ENCODE measurements at regions not wholly inside any gene's neighbourhood (a gene's known extent, or its start where the extent isn't known, plus 50 kb on each side); places are given as distances from the start of the nearest gene placed in this dataset.

- Histone ChIP-seq H3K9ac (no peak overlapping the region), H3K27ac (no peak overlapping the region), H3K4me1 (no peaks in the 10 kb centered on the region), H3K4me3 (no peak overlapping the region), H4K20me1 (no peaks in the 10 kb centered on the region), H3K36me3 (no peaks in the 10 kb centered on the region), H3K27me3 (no peaks in the 10 kb centered on the region), H3K9me3 (replicated peaks in 1 of 11) (no peaks in the 10 kb centered on the region), H3K4me2 (no peak overlapping the region)
- TF ChIP-seq Cebpa-rat (IDR thresholded peaks at IDR 0.05), result no peak
These were observed 102.9 kb downstream of the ISL1 start for GRCh38 chr5:51486158-51486557.

- TF ChIP-seq Cebpa-rat (IDR thresholded peaks at IDR 0.05), result no peak
- no peak overlapping the region for H3K4me2 ChIP-seq
- H3K9ac ChIP-seq, result no peak overlapping the region
These were observed 104.7 kb downstream of the ISL1 start for GRCh38 chr5:51487952-51488351.

GRCh38 chr5:51488803-51489642 lies 105.8 kb downstream of the ISL1 start:
- no peak overlapping the region for H3K27ac ChIP-seq

More at GRCh38 chr5:51487952-51488351, 104.7 kb downstream of the ISL1 start:
- Histone ChIP-seq H3K36me3 (no peaks in the 10 kb centered on the region), H3K27ac (no peak overlapping the region), H4K20me1 (no peaks in the 10 kb centered on the region), H3K9me3 (replicated peaks in 1 of 11) (no peaks in the 10 kb centered on the region), H3K4me1 (no peaks in the 10 kb centered on the region), H3K4me3 (no peak overlapping the region), H3K27me3 (no peaks in the 10 kb centered on the region)

GRCh38 chr5:51494821-51495220 lies 111.6 kb downstream of the ISL1 start:
- no peaks in the 10 kb centered on the region for H4K20me1 ChIP-seq
- no peak overlapping the region for H3K4me2 ChIP-seq
- no peak for TF ChIP-seq Cebpa-rat (IDR thresholded peaks at IDR 0.05)
- H3K27ac ChIP-seq, result no peak overlapping the region
- no peak overlapping the region for H3K9ac ChIP-seq
- H3K9me3 ChIP-seq (replicated peaks in 1 of 11), result no peaks in the 10 kb centered on the region
- H3K4me1 ChIP-seq, result no peaks in the 10 kb centered on the region
- H3K27me3 ChIP-seq, result no peaks in the 10 kb centered on the region
- H3K4me3 ChIP-seq, result no peak overlapping the region
- H3K36me3 ChIP-seq, result no peaks in the 10 kb centered on the region

More at GRCh38 chr5:51488803-51489642, 105.8 kb downstream of the ISL1 start:
- no peaks in the 10 kb centered on the region for H3K27me3 ChIP-seq
- H3K4me2 ChIP-seq, result no peak overlapping the region
- no peaks in the 10 kb centered on the region for H3K4me1 ChIP-seq
- H3K36me3 ChIP-seq, result no peaks in the 10 kb centered on the region
- no peak overlapping the region for H3K4me3 ChIP-seq
- no peak overlapping the region for H3K9ac ChIP-seq
- no peaks in the 10 kb centered on the region for H3K9me3 ChIP-seq (replicated peaks in 1 of 11)
- no peak for TF ChIP-seq Cebpa-rat (IDR thresholded peaks at IDR 0.05)
- H4K20me1 ChIP-seq, result no peaks in the 10 kb centered on the region

GRCh38 chr5:51495672-51496071 lies 112.4 kb downstream of the ISL1 start:
- TF ChIP-seq Cebpa-rat (IDR thresholded peaks at IDR 0.05), result no peak

GRCh38 chr5:51517838-51518237 lies 134.6 kb downstream of the ISL1 start:
- no peak overlapping the region for H3K4me3 ChIP-seq
- H4K20me1 ChIP-seq, result no peaks in the 10 kb centered on the region
- no peak for TF ChIP-seq Cebpa-rat (IDR thresholded peaks at IDR 0.05)
- no peak overlapping the region for H3K27ac ChIP-seq
- no peaks in the 10 kb centered on the region for H3K36me3 ChIP-seq
- no peaks in the 10 kb centered on the region for H3K4me1 ChIP-seq
- H3K4me2 ChIP-seq, result no peak overlapping the region
- no peak overlapping the region for H3K9ac ChIP-seq
- no peaks in the 10 kb centered on the region for H3K27me3 ChIP-seq
- no peaks in the 10 kb centered on the region for H3K9me3 ChIP-seq (replicated peaks in 1 of 11)

More at GRCh38 chr5:51495672-51496071, 112.4 kb downstream of the ISL1 start:
- no peak overlapping the region for H3K4me3 ChIP-seq
- no peaks in the 10 kb centered on the region for H3K4me1 ChIP-seq
- H3K4me2 ChIP-seq, result no peak overlapping the region
- no peaks in the 10 kb centered on the region for H3K9me3 ChIP-seq (replicated peaks in 1 of 11)
- H3K9ac ChIP-seq, result no peak overlapping the region
- no peaks in the 10 kb centered on the region for H3K36me3 ChIP-seq
- H3K27ac ChIP-seq, result no peak overlapping the region
- H3K27me3 ChIP-seq, result no peaks in the 10 kb centered on the region
- H4K20me1 ChIP-seq, result no peaks in the 10 kb centered on the region

- no peak overlapping the region for H3K27ac ChIP-seq
- H3K4me3 ChIP-seq, result no peak overlapping the region
- H3K4me2 ChIP-seq, result no peak overlapping the region
- no peaks in the 10 kb centered on the region for H3K36me3 ChIP-seq
- H3K9ac ChIP-seq, result no peak overlapping the region
- H3K9me3 ChIP-seq (replicated peaks in 1 of 11), result no peaks in the 10 kb centered on the region
- no peak for TF ChIP-seq Cebpa-rat (IDR thresholded peaks at IDR 0.05)
- no peaks in the 10 kb centered on the region for H4K20me1 ChIP-seq
- H3K4me1 ChIP-seq, result no peaks in the 10 kb centered on the region
- H3K27me3 ChIP-seq, result no peaks in the 10 kb centered on the region
These were observed 135.4 kb downstream of the ISL1 start for GRCh38 chr5:51518607-51519006.

- no peaks in the 10 kb centered on the region for H3K4me1 ChIP-seq
- no peaks in the 10 kb centered on the region for H3K36me3 ChIP-seq
- no peak overlapping the region for H3K4me2 ChIP-seq
- no peaks in the 10 kb centered on the region for H4K20me1 ChIP-seq
- H3K27me3 ChIP-seq, result no peaks in the 10 kb centered on the region
- H3K4me3 ChIP-seq, result no peak overlapping the region
- H3K9me3 ChIP-seq (replicated peaks in 1 of 11), result no peaks in the 10 kb centered on the region
- H3K9ac ChIP-seq, result no peak overlapping the region
- no peak for TF ChIP-seq Cebpa-rat (IDR thresholded peaks at IDR 0.05)
- H3K27ac ChIP-seq, result no peak overlapping the region
These were observed 138.3 kb downstream of the ISL1 start for GRCh38 chr5:51521583-51521982.

GRCh38 chr5:51539232-51539631 lies 156.0 kb downstream of the ISL1 start:
- H3K9ac ChIP-seq, result no peak overlapping the region
- H3K4me2 ChIP-seq, result no peak overlapping the region
- H3K27me3 ChIP-seq, result no peaks in the 10 kb centered on the region
- H3K4me3 ChIP-seq, result no peak overlapping the region
- H4K20me1 ChIP-seq, result no peaks in the 10 kb centered on the region
- no peak overlapping the region for H3K27ac ChIP-seq
- peaks cover 0 to 17% (median 0%) of the 10 kb centered on the region in 11 experiments; a peak in 5 of 22 replicates for H3K9me3 ChIP-seq (replicated peaks in 1 of 11)
- H3K4me1 ChIP-seq, result peaks cover 3 to 16% (median 6%) of the 10 kb centered on the region in 10 experiments; a peak in 19 of 20 replicates
- TF ChIP-seq Cebpa-rat (IDR thresholded peaks at IDR 0.05), result no peak
- no peaks in the 10 kb centered on the region for H3K36me3 ChIP-seq
